Embryonic facial prominence (tissue), 1 donor: ENCODE measurements at regions not wholly inside any gene's neighbourhood (a gene's known extent, or its start where the extent isn't known, plus 50 kb on each side); places are given as distances from the start of the nearest gene placed in this dataset.
"Not testable (repeated sequence)": the region's sequence is repeated elsewhere in the genome, so short reads cannot be mapped to it uniquely, and the experiment has no call there.

Experiments used
- DNase-seq: peaks from one replicate; pipeline ENCODE4 v3.0.0-alpha.2; 2016; ENCODE audit errors: extremely low spot score

- not testable (repeated sequence) for DNase-seq
These were observed 51.7 kb upstream of the PAXBP1 start for GRCh38 chr21:32823296-32823695.

GRCh38 chr21:32824950-32825349, 53.4 kb upstream of the PAXBP1 start:
- no peak for DNase-seq

GRCh38 chr21:32826329-32827167, 55.0 kb upstream of the PAXBP1 start:
- no peak for DNase-seq

GRCh38 chr21:32828908-32829307, 57.4 kb upstream of the PAXBP1 start:
- no peak for DNase-seq

- DNase-seq: no peak
These were observed 57.9 kb upstream of the PAXBP1 start for GRCh38 chr21:32829504-32829903.

GRCh38 chr21:32831779-32832178, 60.2 kb upstream of the PAXBP1 start:
- DNase-seq: not testable (repeated sequence)

GRCh38 chr21:32834211-32834915, 62.8 kb upstream of the PAXBP1 start:
- no peak for DNase-seq

GRCh38 chr21:32834916-32835235, 63.3 kb upstream of the PAXBP1 start:
- no peak for DNase-seq

- DNase-seq: no peak
These were observed 70.6 kb upstream of the PAXBP1 start for GRCh38 chr21:32842146-32842545.

GRCh38 chr21:32843561-32843960, 72.0 kb upstream of the PAXBP1 start:
- DNase-seq: no peak

- DNase-seq: no peak
These were observed 72.5 kb upstream of the PAXBP1 start for GRCh38 chr21:32844076-32844475.

GRCh38 chr21:32844653-32845436, 73.3 kb upstream of the PAXBP1 start:
- DNase-seq: no peak

GRCh38 chr21:32858628-32859027, 87.1 kb upstream of the PAXBP1 start:
- no peak for DNase-seq

- DNase-seq: no peak
These were observed 88.8 kb upstream of the PAXBP1 start for GRCh38 chr21:32860399-32860798.

- DNase-seq: peak; percentile 21
These were observed 90.3 kb upstream of the PAXBP1 start for GRCh38 chr21:32861866-32862265.

GRCh38 chr21:32867597-32867996, 96.0 kb upstream of the PAXBP1 start:
- DNase-seq: no peak

GRCh38 chr21:32868631-32869454, 97.3 kb upstream of the PAXBP1 start:
- DNase-seq: no peak

- no peak for DNase-seq
These were observed 97.9 kb upstream of the PAXBP1 start for GRCh38 chr21:32869459-32869858.

- DNase-seq: no peak
These were observed 104.9 kb upstream of the PAXBP1 start for GRCh38 chr21:32876426-32876825.

GRCh38 chr21:32877888-32878287, 106.3 kb upstream of the PAXBP1 start:
- not testable (repeated sequence) for DNase-seq

- no peak for DNase-seq
These were observed 107.1 kb upstream of the PAXBP1 start for GRCh38 chr21:32878661-32879060.

- no peak for DNase-seq
These were observed 109.9 kb upstream of the PAXBP1 start for GRCh38 chr21:32881458-32881857.
